ENCODE measurements at regions not wholly inside any gene's neighbourhood (a gene's known extent, or its start where the extent isn't known, plus 50 kb on each side); places are given as distances from the start of the nearest gene placed in this dataset.

DNA sequence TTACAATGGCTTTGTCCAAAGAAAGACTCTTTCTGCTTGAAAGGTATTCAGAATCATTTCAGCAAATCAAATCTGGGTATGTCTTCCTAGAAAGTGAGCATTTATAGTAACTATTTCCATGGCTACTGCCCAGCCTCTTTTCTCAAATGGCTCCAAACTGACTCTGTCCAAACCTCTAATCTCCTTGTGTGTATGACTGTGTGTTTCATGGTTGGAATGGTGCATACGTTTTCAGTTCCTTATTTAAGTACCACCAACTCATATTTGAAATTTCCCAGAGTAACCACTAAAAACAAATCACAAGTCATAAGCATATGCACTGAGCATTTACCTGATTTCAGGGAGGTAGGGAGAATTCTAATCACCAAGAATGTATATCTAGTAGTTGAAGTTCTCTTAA, 106.0 kb downstream of the TMEM144 start:
- no peaks in the 10 kb centered on the region for H3K79me2 ChIP-seq (ENCODE audit: insufficient read depth, low read length)
- peak overlapping the region; percentile 98 for H3K27ac ChIP-seq (ENCODE audit: low read depth, low read length)
- FAIRE-seq, result peak; percentile 62
- H2AFZ ChIP-seq (ENCODE audit: low read depth, low read length), result no peak overlapping the region
- H3K4me3 ChIP-seq (ENCODE audit: insufficient read depth, low read depth, low read length), result no peak overlapping the region
- H3K27me3 ChIP-seq (ENCODE audit: insufficient read depth, low read length), result no peaks in the 10 kb centered on the region
- H3K36me3 ChIP-seq (ENCODE audit: insufficient read depth, low read length), result no peaks in the 10 kb centered on the region
- TF ChIP-seq, protein P1, sequence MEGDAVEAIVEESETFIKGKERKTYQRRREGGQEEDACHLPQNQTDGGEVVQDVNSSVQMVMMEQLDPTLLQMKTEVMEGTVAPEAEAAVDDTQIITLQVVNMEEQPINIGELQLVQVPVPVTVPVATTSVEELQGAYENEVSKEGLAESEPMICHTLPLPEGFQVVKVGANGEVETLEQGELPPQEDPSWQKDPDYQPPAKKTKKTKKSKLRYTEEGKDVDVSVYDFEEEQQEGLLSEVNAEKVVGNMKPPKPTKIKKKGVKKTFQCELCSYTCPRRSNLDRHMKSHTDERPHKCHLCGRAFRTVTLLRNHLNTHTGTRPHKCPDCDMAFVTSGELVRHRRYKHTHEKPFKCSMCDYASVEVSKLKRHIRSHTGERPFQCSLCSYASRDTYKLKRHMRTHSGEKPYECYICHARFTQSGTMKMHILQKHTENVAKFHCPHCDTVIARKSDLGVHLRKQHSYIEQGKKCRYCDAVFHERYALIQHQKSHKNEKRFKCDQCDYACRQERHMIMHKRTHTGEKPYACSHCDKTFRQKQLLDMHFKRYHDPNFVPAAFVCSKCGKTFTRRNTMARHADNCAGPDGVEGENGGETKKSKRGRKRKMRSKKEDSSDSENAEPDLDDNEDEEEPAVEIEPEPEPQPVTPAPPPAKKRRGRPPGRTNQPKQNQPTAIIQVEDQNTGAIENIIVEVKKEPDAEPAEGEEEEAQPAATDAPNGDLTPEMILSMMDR (IDR thresholded peaks at IDR 0.05; ENCODE audit: insufficient read depth, low read depth, low read length), result no peak
- TF ChIP-seq EZH2 (IDR thresholded peaks at IDR 0.05; ENCODE audit: insufficient read depth, low read length), result no peak
- Mint-ChIP-seq H3K27ac (ENCODE audit: unreplicated experiment) (no peak overlapping the region), H3K27me3 (ENCODE audit: low read depth, unreplicated experiment) (no peaks in the 10 kb centered on the region), H3K36me3 (ENCODE audit: low read depth, unreplicated experiment) (no peaks in the 10 kb centered on the region), H3K4me1 (ENCODE audit: low read depth, unreplicated experiment) (peaks cover 15% of the 10 kb centered on the region), H3K4me3 (ENCODE audit: unreplicated experiment) (no peak overlapping the region), H3K9me3 (ENCODE audit: unreplicated experiment) (no peaks in the 10 kb centered on the region)
- peak; percentile 60 for DNase-seq (ENCODE audit: low read depth)
- peak overlapping the region; percentile 5 for H3K9ac ChIP-seq (ENCODE audit: low read length)
- H3K4me1 ChIP-seq (ENCODE audit: insufficient read depth, low read length), result peaks cover 20% of the 10 kb centered on the region
- peak overlapping the region; percentile 45 for H3K4me2 ChIP-seq (ENCODE audit: low read length)
- no peaks in the 10 kb centered on the region for H3K9me3 ChIP-seq (ENCODE audit: insufficient read depth, low read depth, low read length)
- no peaks in the 10 kb centered on the region for H4K20me1 ChIP-seq (ENCODE audit: insufficient read depth, low read length)

DNA sequence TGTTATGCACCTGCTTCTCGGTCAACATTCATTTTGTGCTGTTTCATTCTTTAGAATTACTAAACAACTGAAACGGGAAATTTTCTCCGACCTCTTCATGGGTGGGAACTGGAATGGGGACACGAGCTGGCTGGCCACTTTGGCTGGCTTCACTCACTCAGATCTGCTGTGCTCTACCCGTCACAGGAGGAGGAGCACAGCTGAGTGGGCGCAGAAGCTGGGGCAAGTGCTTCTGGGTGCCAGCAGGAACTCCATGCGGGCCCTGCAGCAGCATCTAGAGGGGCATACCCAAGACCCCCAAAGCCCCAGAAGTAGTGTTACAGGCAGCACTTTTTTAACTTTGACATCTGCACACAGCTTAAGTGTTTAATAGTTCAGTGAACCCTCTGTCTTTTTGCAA, 109.6 kb downstream of the TMEM144 start:
- Mint-ChIP-seq H3K4me3 (ENCODE audit: unreplicated experiment) (no peak overlapping the region), H3K36me3 (ENCODE audit: low read depth, unreplicated experiment) (no peaks in the 10 kb centered on the region), H3K27me3 (ENCODE audit: low read depth, unreplicated experiment) (no peaks in the 10 kb centered on the region), H3K9me3 (ENCODE audit: unreplicated experiment) (no peaks in the 10 kb centered on the region), H3K27ac (ENCODE audit: unreplicated experiment) (no peak overlapping the region), H3K4me1 (ENCODE audit: low read depth, unreplicated experiment) (peaks cover 9% of the 10 kb centered on the region)
- Histone ChIP-seq H3K79me2 (ENCODE audit: insufficient read depth, low read length) (no peaks in the 10 kb centered on the region), H3K4me1 (ENCODE audit: insufficient read depth, low read length) (peaks cover 7% of the 10 kb centered on the region), H3K4me3 (ENCODE audit: insufficient read depth, low read depth, low read length) (no peak overlapping the region), H3K36me3 (ENCODE audit: insufficient read depth, low read length) (no peaks in the 10 kb centered on the region), H3K9me3 (ENCODE audit: insufficient read depth, low read depth, low read length) (no peaks in the 10 kb centered on the region), H3K9ac (ENCODE audit: low read length) (no peak overlapping the region), H3K27ac (ENCODE audit: low read depth, low read length) (no peak overlapping the region), H4K20me1 (ENCODE audit: insufficient read depth, low read length) (no peaks in the 10 kb centered on the region), H3K27me3 (ENCODE audit: insufficient read depth, low read length) (no peaks in the 10 kb centered on the region), H2AFZ (ENCODE audit: low read depth, low read length) (no peak overlapping the region), H3K4me2 (ENCODE audit: low read length) (no peak overlapping the region)
- TF ChIP-seq EZH2 (IDR thresholded peaks at IDR 0.05; ENCODE audit: insufficient read depth, low read length), result no peak
- DNase-seq (ENCODE audit: low read depth) (no peak), FAIRE-seq (no peak)

DNA sequence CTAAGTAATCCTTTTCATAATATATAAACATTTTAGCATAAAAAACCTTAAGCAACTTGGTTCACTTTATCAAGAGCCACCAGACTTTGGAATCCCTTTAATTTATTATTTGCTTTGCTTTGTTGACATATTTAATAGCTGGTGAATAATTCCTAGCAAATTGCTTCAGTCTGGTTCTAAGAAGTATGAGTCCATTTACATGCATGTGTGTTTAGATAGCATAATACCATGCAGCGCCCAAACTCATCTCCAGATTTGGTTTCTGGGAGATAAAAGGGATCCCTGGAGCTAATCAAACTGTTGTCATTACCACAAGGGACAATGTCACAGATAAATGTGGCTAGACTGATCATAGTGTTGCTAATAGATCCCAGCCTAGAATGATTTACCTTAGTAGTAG, 111.8 kb downstream of the TMEM144 start:
- Mint-ChIP-seq H3K27me3 (ENCODE audit: low read depth, unreplicated experiment) (no peaks in the 10 kb centered on the region), H3K36me3 (ENCODE audit: low read depth, unreplicated experiment) (no peaks in the 10 kb centered on the region), H3K9me3 (ENCODE audit: unreplicated experiment) (no peaks in the 10 kb centered on the region), H3K4me1 (ENCODE audit: low read depth, unreplicated experiment) (no peaks in the 10 kb centered on the region), H3K27ac (ENCODE audit: unreplicated experiment) (no peak overlapping the region), H3K4me3 (ENCODE audit: unreplicated experiment) (no peak overlapping the region)
- Histone ChIP-seq H2AFZ (ENCODE audit: low read depth, low read length) (no peak overlapping the region), H3K9me3 (ENCODE audit: insufficient read depth, low read depth, low read length) (no peaks in the 10 kb centered on the region), H3K4me1 (ENCODE audit: insufficient read depth, low read length) (no peaks in the 10 kb centered on the region), H3K79me2 (ENCODE audit: insufficient read depth, low read length) (no peaks in the 10 kb centered on the region), H3K36me3 (ENCODE audit: insufficient read depth, low read length) (no peaks in the 10 kb centered on the region), H3K27me3 (ENCODE audit: insufficient read depth, low read length) (no peaks in the 10 kb centered on the region), H4K20me1 (ENCODE audit: insufficient read depth, low read length) (no peaks in the 10 kb centered on the region), H3K27ac (ENCODE audit: low read depth, low read length) (no peak overlapping the region), H3K4me2 (ENCODE audit: low read length) (no peak overlapping the region), H3K4me3 (ENCODE audit: insufficient read depth, low read depth, low read length) (no peak overlapping the region), H3K9ac (ENCODE audit: low read length) (no peak overlapping the region)
- FAIRE-seq, result no peak
- DNase-seq (ENCODE audit: low read depth), result no peak
- no peak for TF ChIP-seq EZH2 (IDR thresholded peaks at IDR 0.05; ENCODE audit: insufficient read depth, low read length)
- TF ChIP-seq, protein P1 (IDR thresholded peaks at IDR 0.05; ENCODE audit: insufficient read depth, low read depth, low read length), result no peak

All from astrocyte (in vitro differentiated cells and primary cell).